ENCODE measurements at regions not wholly inside any gene's neighbourhood (a gene's known extent, or its start where the extent isn't known, plus 50 kb on each side); places are given as distances from the start of the nearest gene placed in this dataset.

DNA sequence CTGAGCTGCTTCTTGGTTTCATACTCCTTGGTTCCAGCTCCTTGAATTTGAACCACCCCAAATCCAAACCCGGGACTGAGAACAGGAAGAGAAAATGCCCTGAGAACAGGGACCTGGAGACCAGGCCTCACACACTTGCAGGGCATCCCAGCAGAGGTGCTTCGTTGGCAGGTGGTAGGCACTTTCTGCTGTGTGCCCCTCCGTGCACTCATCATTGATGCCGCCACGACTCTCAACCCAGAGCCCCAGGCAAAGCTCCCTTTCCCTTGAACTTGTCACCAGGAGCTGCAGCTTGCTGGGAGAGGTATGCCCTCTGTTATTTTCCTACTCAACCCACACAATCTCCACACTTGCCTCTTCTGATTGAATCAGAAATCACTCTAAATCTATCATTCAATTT lies 217.8 kb upstream of the IRX1 start:
- H3K4me3 Mint-ChIP-seq: no peak overlapping the region
- no peak overlapping the region for H3K27ac Mint-ChIP-seq
- no peaks in the 10 kb centered on the region for H3K27me3 Mint-ChIP-seq (ENCODE audit: insufficient read depth, low read depth, poor library complexity)
- Histone ChIP-seq H3K27ac (ENCODE audit: low read depth) (no peak overlapping the region), H3K4me3 (no peak overlapping the region), H3K36me3 (ENCODE audit: insufficient read depth) (no peaks in the 10 kb centered on the region), H3K9me2 (ENCODE audit: insufficient read depth) (0 out of 2 replicates have a peak, but pooled peaks cover 6% of the 10 kb centered on the region), H3K27me3 (ENCODE audit: insufficient read depth) (no peaks in the 10 kb centered on the region), H3F3A (replicated peaks; ENCODE audit: low read depth) (no peaks in the 10 kb centered on the region), H3K4me2 (no peak overlapping the region), H2AFZ (no peak overlapping the region), H3K4me1 (ENCODE audit: insufficient read depth) (no peaks in the 10 kb centered on the region), H3K79me2 (replicated peaks; ENCODE audit: insufficient read depth) (no peaks in the 10 kb centered on the region), H4K20me1 (replicated peaks; ENCODE audit: insufficient read depth) (no peaks in the 10 kb centered on the region)
- peaks cover 3% of the 10 kb centered on the region for H3K9me3 Mint-ChIP-seq
- no peak for DNase-seq (ENCODE audit: low spot score)
- TF ChIP-seq, protein P1, sequence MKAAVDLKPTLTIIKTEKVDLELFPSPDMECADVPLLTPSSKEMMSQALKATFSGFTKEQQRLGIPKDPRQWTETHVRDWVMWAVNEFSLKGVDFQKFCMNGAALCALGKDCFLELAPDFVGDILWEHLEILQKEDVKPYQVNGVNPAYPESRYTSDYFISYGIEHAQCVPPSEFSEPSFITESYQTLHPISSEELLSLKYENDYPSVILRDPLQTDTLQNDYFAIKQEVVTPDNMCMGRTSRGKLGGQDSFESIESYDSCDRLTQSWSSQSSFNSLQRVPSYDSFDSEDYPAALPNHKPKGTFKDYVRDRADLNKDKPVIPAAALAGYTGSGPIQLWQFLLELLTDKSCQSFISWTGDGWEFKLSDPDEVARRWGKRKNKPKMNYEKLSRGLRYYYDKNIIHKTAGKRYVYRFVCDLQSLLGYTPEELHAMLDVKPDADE (IDR thresholded peaks at IDR 0.05): no peak
- TF ChIP-seq NANOG (IDR thresholded peaks at IDR 0.05; ENCODE audit: borderline replicate concordance) (no peak), JUNB (IDR thresholded peaks at IDR 0.05; ENCODE audit: unreplicated experiment) (no peak), ZNF114 (CRISPR knock-in tag; IDR thresholded peaks at IDR 0.05) (no peak), EZH2phosphoT487 (IDR thresholded peaks at IDR 0.05; ENCODE audit: unreplicated experiment) (no peak), STAT1 (IDR thresholded peaks at IDR 0.05; ENCODE audit: unreplicated experiment) (no peak), EZH2 (IDR thresholded peaks at IDR 0.05; ENCODE audit: low read depth, unreplicated experiment) (no peak), CREB1 (CRISPR knock-in tag; IDR thresholded peaks at IDR 0.05; ENCODE audit: low read depth) (no peak), ZNF331 (CRISPR knock-in tag; IDR thresholded peaks at IDR 0.05; ENCODE audit: low read depth) (no peak), POLR2AphosphoS5 (IDR thresholded peaks at IDR 0.05; ENCODE audit: low read depth) (no peak)
- TF ChIP-seq, protein P2, sequence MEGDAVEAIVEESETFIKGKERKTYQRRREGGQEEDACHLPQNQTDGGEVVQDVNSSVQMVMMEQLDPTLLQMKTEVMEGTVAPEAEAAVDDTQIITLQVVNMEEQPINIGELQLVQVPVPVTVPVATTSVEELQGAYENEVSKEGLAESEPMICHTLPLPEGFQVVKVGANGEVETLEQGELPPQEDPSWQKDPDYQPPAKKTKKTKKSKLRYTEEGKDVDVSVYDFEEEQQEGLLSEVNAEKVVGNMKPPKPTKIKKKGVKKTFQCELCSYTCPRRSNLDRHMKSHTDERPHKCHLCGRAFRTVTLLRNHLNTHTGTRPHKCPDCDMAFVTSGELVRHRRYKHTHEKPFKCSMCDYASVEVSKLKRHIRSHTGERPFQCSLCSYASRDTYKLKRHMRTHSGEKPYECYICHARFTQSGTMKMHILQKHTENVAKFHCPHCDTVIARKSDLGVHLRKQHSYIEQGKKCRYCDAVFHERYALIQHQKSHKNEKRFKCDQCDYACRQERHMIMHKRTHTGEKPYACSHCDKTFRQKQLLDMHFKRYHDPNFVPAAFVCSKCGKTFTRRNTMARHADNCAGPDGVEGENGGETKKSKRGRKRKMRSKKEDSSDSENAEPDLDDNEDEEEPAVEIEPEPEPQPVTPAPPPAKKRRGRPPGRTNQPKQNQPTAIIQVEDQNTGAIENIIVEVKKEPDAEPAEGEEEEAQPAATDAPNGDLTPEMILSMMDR (conservative IDR thresholded peaks at IDR 0.05; ENCODE audit: low read depth in 2 of 2): no peak
- TF ChIP-seq, protein P3, sequence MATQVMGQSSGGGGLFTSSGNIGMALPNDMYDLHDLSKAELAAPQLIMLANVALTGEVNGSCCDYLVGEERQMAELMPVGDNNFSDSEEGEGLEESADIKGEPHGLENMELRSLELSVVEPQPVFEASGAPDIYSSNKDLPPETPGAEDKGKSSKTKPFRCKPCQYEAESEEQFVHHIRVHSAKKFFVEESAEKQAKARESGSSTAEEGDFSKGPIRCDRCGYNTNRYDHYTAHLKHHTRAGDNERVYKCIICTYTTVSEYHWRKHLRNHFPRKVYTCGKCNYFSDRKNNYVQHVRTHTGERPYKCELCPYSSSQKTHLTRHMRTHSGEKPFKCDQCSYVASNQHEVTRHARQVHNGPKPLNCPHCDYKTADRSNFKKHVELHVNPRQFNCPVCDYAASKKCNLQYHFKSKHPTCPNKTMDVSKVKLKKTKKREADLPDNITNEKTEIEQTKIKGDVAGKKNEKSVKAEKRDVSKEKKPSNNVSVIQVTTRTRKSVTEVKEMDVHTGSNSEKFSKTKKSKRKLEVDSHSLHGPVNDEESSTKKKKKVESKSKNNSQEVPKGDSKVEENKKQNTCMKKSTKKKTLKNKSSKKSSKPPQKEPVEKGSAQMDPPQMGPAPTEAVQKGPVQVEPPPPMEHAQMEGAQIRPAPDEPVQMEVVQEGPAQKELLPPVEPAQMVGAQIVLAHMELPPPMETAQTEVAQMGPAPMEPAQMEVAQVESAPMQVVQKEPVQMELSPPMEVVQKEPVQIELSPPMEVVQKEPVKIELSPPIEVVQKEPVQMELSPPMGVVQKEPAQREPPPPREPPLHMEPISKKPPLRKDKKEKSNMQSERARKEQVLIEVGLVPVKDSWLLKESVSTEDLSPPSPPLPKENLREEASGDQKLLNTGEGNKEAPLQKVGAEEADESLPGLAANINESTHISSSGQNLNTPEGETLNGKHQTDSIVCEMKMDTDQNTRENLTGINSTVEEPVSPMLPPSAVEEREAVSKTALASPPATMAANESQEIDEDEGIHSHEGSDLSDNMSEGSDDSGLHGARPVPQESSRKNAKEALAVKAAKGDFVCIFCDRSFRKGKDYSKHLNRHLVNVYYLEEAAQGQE (IDR thresholded peaks at IDR 0.05; ENCODE audit: unreplicated experiment): no peak
- TF ChIP-seq, protein P4, sequence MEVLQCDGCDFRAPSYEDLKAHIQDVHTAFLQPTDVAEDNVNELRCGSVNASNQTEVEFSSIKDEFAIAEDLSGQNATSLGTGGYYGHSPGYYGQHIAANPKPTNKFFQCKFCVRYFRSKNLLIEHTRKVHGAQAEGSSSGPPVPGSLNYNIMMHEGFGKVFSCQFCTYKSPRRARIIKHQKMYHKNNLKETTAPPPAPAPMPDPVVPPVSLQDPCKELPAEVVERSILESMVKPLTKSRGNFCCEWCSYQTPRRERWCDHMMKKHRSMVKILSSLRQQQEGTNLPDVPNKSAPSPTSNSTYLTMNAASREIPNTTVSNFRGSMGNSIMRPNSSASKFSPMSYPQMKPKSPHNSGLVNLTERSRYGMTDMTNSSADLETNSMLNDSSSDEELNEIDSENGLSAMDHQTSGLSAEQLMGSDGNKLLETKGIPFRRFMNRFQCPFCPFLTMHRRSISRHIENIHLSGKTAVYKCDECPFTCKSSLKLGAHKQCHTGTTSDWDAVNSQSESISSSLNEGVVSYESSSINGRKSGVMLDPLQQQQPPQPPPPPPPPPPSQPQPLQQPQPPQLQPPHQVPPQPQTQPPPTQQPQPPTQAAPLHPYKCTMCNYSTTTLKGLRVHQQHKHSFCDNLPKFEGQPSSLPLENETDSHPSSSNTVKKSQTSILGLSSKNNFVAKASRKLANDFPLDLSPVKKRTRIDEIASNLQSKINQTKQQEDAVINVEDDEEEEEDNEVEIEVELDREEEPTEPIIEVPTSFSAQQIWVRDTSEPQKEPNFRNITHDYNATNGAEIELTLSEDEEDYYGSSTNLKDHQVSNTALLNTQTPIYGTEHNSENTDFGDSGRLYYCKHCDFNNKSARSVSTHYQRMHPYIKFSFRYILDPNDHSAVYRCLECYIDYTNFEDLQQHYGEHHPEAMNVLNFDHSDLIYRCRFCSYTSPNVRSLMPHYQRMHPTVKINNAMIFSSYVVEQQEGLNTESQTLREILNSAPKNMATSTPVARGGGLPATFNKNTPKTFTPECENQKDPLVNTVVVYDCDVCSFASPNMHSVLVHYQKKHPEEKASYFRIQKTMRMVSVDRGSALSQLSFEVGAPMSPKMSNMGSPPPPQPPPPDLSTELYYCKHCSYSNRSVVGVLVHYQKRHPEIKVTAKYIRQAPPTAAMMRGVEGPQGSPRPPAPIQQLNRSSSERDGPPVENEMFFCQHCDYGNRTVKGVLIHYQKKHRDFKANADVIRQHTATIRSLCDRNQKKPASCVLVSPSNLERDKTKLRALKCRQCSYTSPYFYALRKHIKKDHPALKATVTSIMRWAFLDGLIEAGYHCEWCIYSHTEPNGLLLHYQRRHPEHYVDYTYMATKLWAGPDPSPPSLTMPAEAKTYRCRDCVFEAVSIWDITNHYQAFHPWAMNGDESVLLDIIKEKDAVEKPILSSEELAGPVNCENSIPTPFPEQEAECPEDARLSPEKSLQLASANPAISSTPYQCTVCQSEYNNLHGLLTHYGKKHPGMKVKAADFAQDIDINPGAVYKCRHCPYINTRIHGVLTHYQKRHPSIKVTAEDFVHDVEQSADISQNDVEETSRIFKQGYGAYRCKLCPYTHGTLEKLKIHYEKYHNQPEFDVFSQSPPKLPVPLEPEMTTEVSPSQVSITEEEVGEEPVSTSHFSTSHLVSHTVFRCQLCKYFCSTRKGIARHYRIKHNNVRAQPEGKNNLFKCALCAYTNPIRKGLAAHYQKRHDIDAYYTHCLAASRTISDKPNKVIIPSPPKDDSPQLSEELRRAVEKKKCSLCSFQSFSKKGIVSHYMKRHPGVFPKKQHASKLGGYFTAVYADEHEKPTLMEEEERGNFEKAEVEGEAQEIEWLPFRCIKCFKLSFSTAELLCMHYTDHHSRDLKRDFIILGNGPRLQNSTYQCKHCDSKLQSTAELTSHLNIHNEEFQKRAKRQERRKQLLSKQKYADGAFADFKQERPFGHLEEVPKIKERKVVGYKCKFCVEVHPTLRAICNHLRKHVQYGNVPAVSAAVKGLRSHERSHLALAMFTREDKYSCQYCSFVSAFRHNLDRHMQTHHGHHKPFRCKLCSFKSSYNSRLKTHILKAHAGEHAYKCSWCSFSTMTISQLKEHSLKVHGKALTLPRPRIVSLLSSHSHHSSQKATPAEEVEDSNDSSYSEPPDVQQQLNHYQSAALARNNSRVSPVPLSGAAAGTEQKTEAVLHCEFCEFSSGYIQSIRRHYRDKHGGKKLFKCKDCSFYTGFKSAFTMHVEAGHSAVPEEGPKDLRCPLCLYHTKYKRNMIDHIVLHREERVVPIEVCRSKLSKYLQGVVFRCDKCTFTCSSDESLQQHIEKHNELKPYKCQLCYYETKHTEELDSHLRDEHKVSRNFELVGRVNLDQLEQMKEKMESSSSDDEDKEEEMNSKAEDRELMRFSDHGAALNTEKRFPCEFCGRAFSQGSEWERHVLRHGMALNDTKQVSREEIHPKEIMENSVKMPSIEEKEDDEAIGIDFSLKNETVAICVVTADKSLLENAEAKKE (CRISPR knock-in tag; IDR thresholded peaks at IDR 0.05): no peak
- no peaks in the 10 kb centered on the region for H3K4me1 Mint-ChIP-seq
- H3K36me3 Mint-ChIP-seq (ENCODE audit: low read depth): no peaks in the 10 kb centered on the region
- ATAC-seq: no peak
